HG03520 (cell line): ENCODE measurements at regions not wholly inside any gene's neighbourhood (a gene's known extent, or its start where the extent isn't known, plus 50 kb on each side); places are given as distances from the start of the nearest gene placed in this dataset.

ENCODE experiments used
- ATAC-seq: cut with Tn5 transposase; IDR thresholded peaks from one replicate; pipeline ENCODE4 v1.9.1; 2021; ENCODE audit warnings: mild to moderate bottlenecking, moderate library complexity; ENCODE audit not compliant: unreplicated experiment

- no peak for ATAC-seq
These were observed 81.1 kb upstream of the PUM3 start for GRCh38 chr9:2925016-2925415.

DNA sequence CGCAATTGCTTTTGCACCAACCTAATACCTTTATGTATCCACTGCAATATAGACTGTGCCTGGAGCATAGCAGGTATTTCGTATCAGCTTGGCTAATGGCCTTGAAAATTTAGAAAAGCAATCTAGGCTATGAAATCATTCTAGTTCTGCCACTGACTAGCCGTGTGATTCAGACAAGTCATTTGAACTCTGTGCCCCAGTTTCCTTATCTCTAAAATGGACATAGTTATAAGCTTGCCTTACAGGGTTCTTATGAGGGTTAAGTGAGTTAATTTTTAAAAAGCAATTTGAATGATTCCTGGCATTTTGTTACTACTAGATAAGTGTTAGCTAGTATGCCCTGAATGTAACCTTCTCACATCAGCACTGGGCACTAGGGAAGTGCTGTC, 80.5 kb upstream of the PUM3 start:
- ATAC-seq: no peak

DNA sequence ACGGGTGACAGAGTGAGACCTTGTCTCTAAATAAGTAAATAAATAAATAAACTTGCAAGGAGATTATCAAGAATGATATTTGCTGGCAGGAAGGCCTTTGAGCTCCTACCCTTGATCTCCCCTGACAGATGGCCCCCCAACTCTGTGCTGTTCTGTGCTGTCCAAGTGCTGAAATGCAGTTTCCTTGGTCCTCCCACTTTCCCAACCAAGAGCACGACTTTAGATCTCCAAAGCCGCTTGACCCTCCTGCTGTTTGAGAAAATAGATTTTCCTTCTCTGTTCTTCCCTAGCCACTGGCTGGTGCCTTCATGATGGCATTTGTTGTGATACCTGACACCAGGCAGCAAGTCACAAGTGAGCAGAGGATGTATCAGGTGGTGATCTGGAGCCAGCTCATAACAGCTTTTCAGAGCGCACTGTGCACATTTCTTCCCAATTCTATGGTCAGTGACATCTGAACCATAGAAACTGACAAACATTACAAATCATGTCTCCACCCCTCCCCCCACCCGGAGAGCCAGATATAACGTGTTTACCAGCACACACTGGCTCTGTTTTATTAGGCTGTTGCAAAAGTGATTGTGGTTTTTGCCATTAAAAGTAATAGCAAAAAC, 80.0 kb upstream of the PUM3 start:
- no peak for ATAC-seq

- ATAC-seq: no peak
These were observed 75.5 kb upstream of the PUM3 start for GRCh38 chr9:2919347-2919746.

GRCh38 chr9:2916382-2916985, 72.6 kb upstream of the PUM3 start:
- no peak for ATAC-seq

DNA sequence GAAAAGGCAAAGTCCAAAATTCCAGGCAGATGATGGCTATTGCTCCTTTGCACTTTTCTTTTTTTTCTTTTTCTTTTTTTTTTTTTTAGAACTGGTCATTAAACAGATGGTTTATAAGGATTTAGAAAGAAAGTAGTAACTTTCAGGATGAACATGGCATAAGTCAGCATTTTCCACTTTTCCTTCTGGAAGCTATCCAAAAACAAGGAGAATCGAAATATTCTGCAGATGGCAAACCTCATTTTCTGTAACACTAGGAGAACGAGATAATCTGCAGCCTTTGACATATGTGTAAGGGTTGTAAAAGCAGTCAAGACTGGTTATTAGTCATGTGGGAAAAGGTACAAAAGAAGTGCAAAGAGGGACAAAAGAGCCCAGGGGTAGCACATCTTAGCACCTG, 69.1 kb upstream of the PUM3 start:
- ATAC-seq: no peak

- ATAC-seq: no peak
These were observed 63.5 kb upstream of the PUM3 start for GRCh38 chr9:2907411-2907810.

DNA sequence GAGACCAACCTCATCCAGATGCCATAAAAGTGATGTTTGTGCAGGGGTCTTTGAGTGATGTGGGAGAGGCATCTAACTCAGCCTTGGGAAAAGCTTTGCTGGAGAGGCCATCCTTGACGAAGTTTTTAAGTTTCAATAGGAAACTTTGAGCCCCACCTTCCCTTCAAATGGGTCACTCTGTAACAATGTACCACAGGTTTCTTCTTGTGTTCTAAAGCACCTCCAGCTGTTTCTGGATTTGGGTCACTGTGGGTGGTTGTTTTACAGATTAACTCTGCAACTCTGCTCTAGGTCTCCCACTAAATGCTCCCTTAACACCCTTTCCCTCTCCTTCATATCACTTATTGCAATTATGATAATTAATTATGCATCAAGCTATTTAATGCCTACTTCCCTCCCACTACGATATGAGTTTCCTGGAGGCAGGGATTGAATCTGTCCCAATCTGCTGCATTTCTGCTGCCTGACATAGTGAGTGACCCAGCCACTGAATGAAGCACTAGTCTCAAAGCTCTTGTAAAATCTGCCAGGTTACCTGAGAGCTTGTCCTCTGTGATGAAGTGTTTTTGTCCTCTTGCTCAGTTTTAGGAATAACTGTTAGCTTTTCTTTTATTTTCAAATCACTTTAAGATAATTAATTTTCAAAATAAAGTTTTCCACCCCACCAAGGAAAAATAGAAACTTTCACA, 60.5 kb upstream of the PUM3 start:
- no peak for ATAC-seq
